HG03469 (cell line): ENCODE measurements at regions not wholly inside any gene's neighbourhood (a gene's known extent, or its start where the extent isn't known, plus 50 kb on each side); places are given as distances from the start of the nearest gene placed in this dataset.

Source experiments
- ATAC-seq: cut with Tn5 transposase; IDR thresholded peaks from one replicate; pipeline ENCODE4 v1.9.1; 2021; ENCODE audit warnings: mild to moderate bottlenecking, moderate library complexity, moderate number of reproducible peaks; ENCODE audit not compliant: unreplicated experiment

DNA sequence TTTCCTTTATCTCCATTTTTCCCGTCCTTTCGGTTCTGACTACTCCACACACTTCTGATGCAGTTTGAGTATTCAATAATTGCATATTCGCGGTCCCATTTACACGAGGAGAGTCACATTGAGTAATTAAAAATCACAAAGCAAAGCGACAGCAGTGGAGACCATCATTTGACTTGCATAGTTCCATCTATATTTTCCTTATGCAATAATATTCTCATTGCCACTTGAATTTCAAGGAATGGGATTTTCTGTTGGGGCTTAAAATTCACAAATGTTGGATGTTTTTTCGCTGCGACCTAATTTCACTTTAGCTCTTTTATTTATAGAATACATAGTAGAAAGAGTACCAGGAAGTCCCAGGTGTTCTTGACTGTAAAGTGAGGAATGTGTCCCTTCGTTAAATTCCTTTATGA is 186.8 kb downstream of the ZEB2 start:
- no peak for ATAC-seq

DNA sequence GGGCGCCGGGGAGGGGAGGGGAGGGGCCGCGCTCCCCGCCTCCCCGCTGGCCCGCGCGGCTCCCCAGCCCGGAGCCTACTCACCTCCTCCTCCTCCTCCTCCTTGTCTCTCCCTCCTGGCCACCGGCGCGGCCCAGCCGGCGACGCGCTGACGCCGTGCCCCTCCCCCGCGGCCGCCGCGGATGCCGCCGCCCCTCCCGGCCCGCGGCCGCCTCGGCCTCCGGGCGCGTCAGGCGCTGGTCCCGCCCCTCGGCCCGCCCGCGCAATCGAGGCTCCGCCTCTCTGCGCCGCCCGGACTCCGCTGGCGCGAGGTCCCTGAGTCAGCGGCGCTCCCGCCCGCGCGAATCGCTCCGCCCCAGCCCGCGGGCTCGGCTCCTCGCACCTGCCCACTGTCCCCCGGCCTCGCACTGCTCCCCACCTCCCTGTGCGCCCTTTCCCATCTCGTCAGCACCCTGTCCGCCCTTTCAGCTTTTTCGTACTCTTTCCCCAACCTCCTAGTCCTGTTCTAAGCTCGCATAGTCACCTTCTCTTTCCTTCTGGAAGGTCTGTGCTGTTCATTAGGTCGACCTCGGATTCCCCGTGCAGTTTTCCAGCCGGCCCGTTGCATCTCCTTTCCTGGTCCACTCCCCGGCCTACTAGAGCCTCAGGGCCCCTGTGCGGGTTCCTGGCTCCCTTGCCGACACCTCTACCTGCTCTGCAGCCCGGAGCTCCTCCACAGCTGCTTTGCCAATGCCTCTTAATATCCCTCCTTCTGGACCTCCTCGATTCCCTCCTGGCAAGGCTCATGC is 187.4 kb downstream of the ZEB2 start:
- peak; percentile 89 for ATAC-seq

DNA sequence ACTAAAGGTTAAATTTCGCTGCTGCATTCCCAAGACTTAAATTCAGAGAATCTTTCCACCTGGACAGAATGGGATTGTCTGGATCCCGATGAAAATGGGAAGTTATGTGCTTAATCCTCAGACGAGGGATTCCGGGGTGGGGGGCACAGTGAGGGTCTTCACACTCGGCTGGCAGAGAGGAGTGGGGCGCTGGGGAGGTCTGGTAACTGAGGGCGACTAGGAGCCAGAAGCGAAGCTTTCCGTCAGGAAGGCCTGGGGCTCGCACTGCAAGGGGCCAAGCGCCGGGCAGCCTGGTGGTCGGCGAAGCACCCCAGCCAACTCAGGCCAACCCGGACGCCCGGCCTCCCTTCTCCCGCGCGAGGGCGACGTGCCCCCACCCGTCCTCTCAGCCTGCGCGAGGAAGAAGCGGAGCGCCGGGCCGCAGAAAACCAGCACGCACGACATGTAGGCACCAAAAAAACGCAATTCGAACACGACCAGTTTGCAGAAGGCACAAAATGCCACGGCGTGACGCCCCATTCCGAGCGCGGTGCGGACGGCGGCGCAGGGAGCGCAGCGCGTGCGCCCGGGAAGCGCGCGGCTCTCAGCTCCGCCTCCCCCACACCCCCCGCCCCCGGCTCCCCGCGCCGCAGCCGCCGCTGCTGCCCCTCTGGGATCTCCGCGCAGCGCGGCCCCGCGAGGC is 188.1 kb downstream of the ZEB2 start:
- peak; percentile 22 for ATAC-seq

DNA sequence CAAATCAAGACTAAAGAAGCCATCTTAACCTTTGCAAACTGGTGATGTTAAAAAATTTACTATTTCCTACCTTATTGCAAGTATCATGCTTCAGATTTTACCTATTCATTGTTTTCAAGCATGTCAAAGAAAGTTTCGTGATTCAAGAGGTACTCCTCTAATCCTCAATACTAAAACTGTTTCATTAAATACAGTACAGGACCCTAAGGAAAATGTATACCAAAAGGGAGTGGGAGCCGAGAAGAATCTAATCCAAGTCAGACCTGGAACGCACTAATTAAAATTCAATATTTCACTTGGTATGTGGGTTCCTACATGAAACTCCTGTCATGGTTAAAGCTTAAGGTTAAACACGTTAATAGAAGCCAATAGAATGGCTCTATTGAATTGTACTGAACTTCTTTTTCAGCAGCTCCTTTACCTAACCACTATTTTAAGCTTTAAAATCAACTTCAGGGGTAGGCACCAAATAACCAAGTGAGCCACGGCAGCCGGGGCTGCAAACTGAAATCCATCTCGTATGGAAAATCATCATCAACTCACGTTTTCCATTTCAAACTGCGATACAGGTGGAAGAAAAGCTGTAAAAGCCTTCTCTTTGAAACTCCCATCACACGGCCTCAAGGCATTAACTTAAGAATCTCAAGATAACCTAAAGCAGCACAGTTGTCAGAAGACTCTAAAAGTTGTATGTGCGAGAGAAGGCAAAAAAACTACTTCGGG is 188.8 kb downstream of the ZEB2 start:
- ATAC-seq = no peak

DNA sequence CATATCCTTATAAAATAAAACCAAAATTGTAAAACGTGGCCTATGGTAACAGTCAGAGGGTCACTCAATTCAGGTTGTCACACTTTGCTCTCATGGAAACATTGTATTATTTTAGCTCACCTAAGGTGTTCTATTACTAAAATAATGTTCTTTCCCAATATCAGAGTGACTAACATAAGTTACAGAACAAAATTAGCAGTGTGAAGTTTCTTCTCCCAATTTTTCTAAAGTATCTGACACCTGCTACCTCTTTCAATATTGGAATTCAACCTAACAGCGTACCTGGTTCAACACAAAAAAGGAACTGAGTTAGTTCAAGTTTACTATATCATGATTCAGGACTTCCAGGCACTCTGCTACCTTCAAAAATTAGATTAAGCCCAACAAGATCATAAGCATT is 190.4 kb downstream of the ZEB2 start:
- ATAC-seq = no peak

DNA sequence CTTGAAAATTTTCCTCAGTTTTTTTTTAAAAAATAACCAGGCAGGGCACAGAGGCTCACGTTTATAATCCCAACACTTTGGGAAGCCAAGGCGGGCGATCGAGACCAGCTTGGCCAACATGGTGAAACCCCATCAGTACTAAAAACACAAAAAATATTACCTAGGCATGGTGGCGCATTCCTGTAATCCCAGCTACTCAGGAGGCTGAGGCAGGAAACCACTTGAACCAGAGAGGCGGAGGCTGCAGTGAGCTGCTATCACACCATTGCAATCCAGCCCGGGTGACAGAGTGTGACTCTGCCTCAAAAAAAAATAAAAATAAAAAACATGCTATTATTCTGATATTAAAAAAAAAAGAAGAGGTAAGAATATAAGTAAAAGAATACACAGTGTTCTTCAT is 191.0 kb downstream of the ZEB2 start:
- ATAC-seq = no peak

DNA sequence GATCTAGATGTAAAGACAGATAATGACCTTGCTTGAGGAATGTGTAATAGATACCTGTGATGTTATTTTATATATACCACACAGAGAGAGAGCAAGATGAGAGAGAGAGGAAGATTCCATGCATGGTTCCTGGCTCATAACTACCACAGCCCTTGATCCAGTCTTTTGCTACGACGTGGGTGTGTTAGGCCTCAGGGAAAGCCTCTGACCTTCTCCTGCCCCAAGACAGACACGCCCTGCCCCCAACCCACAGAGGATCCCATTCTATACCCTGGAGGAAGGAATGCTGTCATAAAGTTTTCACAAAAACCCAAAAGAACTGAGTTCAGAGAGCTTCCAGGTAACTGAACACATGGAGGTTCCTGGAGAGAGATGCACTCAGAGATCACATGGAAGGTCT is 193.1 kb downstream of the ZEB2 start:
- ATAC-seq = no peak

DNA sequence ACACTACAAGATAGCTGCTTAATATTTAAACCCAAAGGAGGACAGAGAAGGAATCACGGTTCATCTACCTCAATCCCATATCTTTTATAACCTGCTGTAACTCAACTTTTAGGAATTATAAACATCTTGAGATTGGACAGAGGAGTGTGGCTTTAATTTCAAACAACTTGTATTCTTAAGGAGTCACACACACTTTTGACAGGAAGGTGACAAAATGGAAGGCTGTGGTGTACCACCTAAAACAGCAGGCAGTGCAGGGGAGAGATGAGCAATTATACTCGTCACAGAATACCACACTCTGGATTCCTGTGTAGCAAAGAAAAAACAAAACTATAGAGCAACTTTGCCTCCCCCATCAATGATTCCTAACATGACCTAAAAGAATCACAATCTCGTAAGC is 194.8 kb downstream of the ZEB2 start:
- ATAC-seq = peak; percentile 66

DNA sequence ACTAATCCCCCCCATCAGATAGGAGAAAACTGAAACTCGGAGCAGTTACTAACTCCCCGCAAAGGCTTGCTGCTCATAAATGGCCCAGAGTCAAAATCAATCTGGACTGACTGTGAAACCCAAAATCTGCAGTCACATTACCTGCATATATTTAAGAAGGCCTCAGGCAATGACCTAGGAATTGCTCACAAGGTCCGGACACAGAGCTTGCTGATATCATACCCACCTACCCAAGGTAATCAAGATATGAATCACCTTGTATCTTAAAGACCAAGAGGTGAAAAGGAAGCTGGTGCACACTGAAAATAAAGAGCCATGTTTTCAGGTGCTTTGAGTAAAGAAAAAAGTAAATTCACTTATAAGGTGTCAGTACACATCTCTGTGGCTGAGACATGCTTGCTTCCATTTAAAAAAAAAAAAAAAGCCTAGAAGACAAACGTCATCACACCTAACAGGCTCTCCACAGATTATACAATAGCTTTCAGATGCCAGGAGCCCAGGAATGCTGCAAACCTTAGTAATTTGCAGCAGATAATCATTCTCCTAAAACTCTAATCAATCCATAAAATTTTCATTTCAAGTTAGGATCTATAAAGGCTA is 195.4 kb downstream of the ZEB2 start:
- ATAC-seq = no peak

DNA sequence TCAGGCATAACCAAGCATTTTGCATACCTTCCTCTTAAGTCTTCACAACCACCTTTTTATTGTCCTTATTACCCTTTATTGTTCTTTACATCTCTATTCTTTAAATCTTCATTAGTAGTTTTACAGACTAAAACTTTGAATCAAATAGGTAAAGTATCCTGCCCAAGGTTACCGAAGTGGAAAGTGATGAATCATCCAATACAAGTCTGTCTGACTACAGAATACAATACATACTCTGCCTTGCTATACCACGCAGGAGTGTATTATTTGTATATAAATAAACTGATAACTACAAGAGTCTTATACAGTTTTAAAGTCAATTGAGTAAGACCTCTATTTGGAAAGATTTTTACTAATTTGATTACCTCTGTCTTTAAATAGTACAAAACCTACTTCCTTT is 196.0 kb downstream of the ZEB2 start:
- ATAC-seq = no peak

DNA sequence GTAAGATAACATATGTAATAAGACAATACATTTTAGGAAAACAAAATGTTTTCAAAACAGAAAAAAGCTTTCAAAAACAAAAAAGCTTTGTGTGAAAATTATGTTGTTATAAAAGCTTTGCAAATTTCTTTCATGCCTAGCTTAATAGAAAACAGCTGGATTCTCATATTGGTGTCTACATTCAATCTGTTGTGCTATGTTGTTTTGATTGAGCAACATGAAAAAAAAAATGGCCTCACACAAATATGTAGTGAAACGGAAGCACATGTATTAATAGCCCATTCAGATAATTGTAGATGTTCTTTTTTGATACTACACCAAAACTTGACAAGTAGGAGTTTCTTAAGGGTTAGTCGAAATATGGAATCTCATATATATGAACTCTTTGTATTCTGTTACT is 197.5 kb downstream of the ZEB2 start:
- ATAC-seq = no peak

DNA sequence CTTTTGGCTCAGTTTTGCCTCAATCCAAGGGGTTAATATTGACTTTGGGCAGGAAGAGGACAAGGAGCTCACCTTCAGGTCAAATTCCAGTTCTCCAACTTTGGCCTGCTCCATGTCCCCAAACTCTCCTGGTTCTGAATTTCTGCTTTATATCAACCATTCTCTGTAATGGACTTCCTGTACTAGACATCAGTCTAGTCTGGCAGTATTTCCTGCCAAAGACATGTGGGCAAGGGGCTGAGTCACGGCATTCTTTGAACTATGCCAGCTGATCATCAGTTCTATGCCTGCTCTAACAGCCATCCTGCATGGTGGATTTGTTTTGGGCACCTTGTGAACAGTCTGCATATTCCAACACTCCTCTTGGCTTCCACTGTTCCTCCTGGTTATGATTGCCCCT is 199.4 kb downstream of the ZEB2 start:
- ATAC-seq = no peak

DNA sequence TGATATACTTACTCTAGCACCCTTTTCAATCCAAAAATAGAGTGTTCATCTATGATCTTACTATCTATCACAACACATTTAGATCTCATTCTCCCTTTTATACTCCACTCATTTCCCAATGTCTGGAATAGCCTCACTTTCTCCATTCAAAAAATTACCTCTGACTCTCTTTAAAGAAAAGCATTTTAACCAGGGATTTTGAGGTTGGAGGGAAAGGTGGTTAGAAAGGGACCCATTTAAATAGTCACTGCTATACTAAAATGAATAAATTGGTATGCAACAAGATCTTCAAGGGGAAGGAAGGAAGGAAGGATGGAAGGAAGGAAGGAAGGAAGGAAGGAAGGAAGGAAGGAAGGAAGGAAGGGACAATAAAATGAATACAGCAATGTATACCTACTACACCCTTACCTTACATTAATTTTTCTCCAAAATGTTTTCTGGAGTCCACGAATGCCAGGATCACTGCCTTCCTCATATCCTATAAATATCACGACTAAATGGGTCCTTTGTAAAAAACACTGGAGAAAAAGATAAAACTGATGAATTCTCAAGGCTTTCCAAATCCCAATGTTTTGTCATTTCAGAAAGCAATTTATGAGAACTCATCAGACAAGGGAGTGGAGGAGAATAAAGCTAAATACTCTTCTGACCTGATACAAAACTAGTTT is 202.7 kb downstream of the ZEB2 start:
- no peak for ATAC-seq

DNA sequence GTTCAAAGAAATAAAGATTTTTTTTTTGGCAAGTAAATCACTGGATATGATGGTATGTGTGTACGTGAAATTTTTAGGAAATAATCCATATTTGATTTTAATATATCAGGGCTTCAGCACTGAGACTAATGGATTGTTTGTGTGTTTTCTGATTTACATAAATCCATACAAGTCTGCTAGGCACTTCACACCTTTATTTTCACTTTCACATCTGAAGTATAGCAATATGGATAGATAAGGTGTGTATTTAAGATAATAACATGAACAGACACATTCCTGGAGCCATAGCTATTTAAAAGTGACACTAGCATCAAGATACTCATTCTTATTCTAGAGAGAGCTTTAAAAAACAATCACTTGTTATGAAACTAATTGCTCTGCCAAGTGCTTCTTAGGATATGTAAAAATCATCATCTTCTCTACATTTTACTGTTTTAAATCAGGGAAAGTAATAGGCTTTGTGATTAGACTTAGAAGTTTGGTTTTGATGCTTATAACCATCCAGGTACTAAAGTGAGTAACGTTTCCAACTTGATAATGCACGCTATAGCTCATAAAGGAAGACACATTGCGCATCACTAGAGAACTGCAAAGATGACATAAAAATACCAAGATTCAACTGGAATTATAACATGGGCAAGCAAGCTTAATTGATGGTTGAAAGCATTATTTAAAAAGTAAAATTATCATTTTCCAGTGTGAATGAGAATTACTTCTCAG is 208.9 kb downstream of the ZEB2 start:
- ATAC-seq = no peak

DNA sequence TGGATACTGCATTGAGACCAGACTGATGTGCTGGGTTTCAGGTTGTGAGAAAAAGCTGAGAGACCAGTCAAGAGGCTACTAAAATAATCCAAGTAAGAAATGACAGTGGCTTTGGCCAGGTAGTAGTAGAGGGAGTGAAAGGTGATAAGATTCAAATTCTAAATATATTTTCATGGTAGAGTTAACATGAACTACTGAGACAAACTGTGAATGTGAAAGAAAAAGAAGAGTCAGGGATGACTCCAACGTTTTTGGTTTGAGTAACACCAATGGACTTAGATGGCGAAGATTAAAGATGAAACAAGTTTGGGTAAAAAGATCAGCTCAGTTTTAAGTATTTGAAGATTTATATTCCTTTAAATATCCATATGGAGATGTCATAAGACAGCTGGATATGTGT is 209.4 kb downstream of the ZEB2 start:
- ATAC-seq = peak; percentile 43

DNA sequence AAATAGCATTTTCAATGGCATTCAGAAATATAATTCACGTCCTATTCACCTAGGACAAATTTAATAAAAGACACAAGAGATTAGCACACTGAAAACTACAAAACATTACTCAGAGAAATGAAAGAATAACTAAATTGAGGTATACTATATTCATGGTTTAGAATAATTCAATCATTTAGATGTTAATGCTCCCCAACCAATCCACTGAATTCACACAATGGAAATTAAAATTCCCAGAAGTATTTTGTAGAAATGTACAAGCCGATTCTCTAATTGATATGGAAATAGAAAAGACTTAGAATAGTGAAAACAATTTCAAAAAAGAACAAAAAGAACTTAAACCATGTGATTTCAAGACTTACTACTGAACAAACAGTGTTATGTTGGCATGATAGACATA is 212.2 kb downstream of the ZEB2 start:
- no peak for ATAC-seq

DNA sequence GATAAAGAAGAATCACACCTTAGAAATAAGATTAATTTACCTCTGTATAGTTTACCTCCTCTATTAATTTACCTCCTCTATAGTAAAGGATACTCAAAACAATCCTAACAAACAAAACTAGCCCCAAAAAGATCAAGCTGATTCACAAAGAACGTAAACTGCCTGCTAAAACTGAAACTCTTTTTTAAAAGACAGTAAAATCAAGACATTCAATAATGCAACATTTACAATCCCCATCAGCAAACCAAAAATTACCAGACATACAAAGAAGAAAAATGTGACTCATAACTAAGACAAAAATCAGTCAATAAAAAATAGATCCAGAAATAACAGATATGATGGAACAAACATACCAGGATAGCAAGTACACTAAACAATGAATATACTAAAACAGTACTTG is 215.7 kb downstream of the ZEB2 start:
- ATAC-seq = no peak

DNA sequence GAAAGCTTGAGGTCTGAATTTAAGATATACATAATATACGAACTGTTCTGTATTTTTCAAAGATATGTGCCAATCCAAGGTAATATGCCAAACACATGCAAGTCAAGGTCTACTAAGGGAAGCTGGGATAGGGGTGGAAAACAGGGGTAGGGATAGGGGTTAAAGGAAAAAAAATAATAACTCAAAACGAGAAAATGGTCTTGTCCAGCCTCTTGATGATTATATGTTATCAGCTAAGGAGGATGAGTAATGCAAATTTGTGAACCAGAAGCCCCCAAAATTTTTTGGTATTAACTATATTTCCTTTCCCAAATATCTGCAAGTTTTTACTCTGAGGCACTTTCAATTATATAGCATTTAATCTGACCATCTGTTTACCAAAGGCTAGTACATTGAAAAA is 219.3 kb downstream of the ZEB2 start:
- ATAC-seq = no peak

DNA sequence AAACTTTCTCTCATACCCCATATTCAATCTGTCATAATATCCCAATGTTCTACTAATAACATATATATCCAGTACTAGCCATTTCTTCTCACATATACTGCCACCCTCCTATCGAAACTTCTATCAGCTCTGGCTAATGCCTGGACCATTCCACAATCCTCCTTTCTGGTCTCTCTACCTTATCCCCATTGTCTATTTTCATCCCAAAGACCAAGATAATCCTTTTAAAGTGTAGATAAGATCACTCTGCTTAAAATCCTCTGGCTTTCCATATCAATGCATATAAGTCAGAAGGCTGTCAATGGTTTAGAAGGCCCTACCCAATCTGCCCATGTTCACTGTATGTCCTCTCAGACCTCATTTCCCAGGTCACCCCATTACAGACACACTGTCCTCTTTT is 229.6 kb downstream of the ZEB2 start:
- ATAC-seq = no peak

DNA sequence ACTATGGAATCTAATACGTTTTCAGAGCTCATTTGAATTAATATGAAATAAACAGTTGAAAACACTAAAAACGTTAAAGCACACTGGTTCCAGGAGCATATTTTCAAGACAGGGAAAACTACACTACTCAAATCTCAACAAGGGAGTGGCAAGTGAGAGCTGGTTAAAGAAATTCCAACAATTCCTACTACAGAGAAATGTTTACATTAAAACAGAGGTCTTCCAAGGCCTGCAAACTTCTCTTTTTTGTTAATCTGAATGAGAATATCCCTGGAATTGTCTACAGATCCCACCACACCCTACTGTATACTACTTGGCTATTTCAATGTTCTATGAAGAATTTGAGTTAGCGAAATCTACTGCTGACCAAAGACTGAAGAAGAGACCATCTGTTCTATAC is 231.5 kb downstream of the ZEB2 start:
- ATAC-seq = no peak
